ENCODE measurements at regions not wholly inside any gene's neighbourhood (a gene's known extent, or its start where the extent isn't known, plus 50 kb on each side); places are given as distances from the start of the nearest gene placed in this dataset.

GRCh38 chr6:135647521-135647920 lies 150.0 kb upstream of the AHI1 start:
- no peak for DNase-seq (ENCODE audit: low spot score in 2 of 2)
- H3K27ac ChIP-seq, result no peak overlapping the region
- peaks cover 0 to 9% of the 10 kb centered on the region in 2 donors for H3K9me3 ChIP-seq
- no peaks in the 10 kb centered on the region for H3K27me3 ChIP-seq
- intact Hi-C loops (cut with DNase I; ENCODE audit: low total_unique reads), result no loop called here
- H3K36me3 ChIP-seq, result no peaks in the 10 kb centered on the region
- TF ChIP-seq POLR2A (IDR thresholded peaks at IDR 0.05) (no peak), POLR2AphosphoS5 (IDR thresholded peaks at IDR 0.05) (no peak)
- TF ChIP-seq, protein P1, sequence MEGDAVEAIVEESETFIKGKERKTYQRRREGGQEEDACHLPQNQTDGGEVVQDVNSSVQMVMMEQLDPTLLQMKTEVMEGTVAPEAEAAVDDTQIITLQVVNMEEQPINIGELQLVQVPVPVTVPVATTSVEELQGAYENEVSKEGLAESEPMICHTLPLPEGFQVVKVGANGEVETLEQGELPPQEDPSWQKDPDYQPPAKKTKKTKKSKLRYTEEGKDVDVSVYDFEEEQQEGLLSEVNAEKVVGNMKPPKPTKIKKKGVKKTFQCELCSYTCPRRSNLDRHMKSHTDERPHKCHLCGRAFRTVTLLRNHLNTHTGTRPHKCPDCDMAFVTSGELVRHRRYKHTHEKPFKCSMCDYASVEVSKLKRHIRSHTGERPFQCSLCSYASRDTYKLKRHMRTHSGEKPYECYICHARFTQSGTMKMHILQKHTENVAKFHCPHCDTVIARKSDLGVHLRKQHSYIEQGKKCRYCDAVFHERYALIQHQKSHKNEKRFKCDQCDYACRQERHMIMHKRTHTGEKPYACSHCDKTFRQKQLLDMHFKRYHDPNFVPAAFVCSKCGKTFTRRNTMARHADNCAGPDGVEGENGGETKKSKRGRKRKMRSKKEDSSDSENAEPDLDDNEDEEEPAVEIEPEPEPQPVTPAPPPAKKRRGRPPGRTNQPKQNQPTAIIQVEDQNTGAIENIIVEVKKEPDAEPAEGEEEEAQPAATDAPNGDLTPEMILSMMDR (IDR thresholded peaks at IDR 0.05), result no peak
- H3K4me1 ChIP-seq, result no peaks in the 10 kb centered on the region
- H3K4me3 ChIP-seq, result no peak overlapping the region

DNA sequence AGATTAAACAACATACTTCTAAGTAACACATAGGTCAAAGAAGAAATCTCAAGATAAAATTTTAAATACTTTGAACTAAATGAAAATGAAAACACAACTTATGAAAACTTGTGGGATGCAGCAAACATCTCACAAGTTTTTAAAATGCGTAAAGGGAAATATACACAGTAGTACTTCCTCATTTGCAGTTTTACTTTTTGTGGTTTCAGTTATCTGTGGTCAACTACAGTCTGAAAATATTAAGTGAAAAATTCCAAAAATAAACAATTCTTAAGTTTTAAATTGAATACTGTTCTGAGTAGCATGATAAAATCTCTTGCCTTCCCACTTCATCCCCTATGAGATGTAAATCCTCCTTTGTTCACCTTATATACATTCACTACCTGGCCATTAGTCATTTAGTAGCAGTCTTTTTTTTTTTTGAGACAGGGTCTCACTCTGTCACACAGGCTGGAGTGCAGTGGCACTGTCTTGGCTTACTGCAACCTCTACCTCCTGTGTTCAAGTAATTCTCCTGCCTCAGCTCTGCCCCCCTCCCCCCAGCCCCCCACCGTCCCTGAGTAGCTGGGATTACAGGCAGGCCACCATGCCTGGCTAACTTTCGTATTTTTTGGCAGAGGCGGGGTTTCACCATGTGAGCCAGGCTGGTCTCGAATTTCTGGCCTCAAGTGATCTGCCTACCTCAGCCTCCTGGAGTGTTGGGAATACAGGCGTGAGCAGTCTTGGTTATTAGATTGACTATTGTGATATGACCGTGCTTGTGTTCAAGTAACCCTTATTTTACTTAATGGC lies 154.6 kb upstream of the AHI1 start:
- Histone ChIP-seq H3K9me3 (peaks cover 6 to 9% of the 10 kb centered on the region in 2 donors), H3K27ac (no peak overlapping the region), H3K27me3 (no peaks in the 10 kb centered on the region), H3K4me1 (no peaks in the 10 kb centered on the region), H3K4me3 (no peak overlapping the region), H3K36me3 (no peaks in the 10 kb centered on the region)
- DNase-seq (ENCODE audit: low spot score in 2 of 2), result no peak
- intact Hi-C loops (cut with DNase I; ENCODE audit: low total_unique reads), result no loop called here
- TF ChIP-seq, protein P1 (IDR thresholded peaks at IDR 0.05), result no peak
- no peak for TF ChIP-seq POLR2A (IDR thresholded peaks at IDR 0.05)
- no peak for TF ChIP-seq POLR2AphosphoS5 (IDR thresholded peaks at IDR 0.05)

DNA sequence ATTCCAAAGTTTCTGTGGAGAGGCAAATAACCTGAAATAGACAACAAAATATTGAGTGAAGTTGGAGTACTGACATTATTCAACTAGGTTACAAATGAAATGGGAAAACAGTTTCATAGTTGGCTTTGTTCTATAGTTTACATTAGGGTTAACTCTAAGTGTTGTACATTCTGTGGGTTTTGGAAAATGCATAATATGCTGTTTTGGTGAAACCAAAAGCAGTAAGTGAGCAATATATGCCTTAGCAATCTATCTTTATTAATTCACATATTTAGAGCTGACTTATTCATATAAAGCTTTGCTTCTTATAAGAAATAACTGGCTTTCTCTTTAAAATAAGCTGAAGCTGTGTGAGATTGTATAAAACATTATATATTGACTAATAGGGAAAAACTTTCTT lies 157.5 kb upstream of the AHI1 start:
- Histone ChIP-seq H3K4me3 (no peak overlapping the region), H3K36me3 (no peaks in the 10 kb centered on the region), H3K27ac (no peak overlapping the region), H3K4me1 (no peaks in the 10 kb centered on the region), H3K9me3 (peaks cover 0 to 6% of the 10 kb centered on the region in 2 donors), H3K27me3 (no peaks in the 10 kb centered on the region)
- no peak for TF ChIP-seq POLR2AphosphoS5 (IDR thresholded peaks at IDR 0.05)
- TF ChIP-seq, protein P1 (IDR thresholded peaks at IDR 0.05), result no peak
- no peak for TF ChIP-seq POLR2A (IDR thresholded peaks at IDR 0.05)
- intact Hi-C loops (cut with DNase I; ENCODE audit: low total_unique reads), result no loop called here
- DNase-seq (ENCODE audit: low spot score in 2 of 2), result no peak

DNA sequence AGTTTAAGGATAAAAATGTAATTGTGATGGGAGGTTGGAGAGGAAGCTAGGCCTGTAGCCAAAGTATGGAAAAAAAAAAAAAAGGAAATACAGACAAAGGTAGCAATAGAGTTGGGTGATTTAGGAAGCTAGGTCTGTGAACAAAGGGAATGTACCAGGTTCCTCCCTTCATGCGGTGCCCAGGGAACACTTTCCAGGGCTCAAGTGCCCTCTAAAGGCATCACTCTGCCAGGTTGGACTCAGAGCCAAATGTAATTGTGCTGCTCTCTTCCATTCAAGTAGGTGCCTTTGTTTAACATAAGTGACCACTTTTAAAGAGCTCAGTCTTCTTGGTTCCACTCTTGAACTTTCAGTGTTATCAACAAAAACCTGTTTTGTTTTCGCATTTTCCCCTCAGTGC lies 159.7 kb upstream of the AHI1 start:
- TF ChIP-seq POLR2A (IDR thresholded peaks at IDR 0.05), result no peak
- TF ChIP-seq, protein P1 (IDR thresholded peaks at IDR 0.05), result no peak
- no peak for TF ChIP-seq POLR2AphosphoS5 (IDR thresholded peaks at IDR 0.05)

DNA sequence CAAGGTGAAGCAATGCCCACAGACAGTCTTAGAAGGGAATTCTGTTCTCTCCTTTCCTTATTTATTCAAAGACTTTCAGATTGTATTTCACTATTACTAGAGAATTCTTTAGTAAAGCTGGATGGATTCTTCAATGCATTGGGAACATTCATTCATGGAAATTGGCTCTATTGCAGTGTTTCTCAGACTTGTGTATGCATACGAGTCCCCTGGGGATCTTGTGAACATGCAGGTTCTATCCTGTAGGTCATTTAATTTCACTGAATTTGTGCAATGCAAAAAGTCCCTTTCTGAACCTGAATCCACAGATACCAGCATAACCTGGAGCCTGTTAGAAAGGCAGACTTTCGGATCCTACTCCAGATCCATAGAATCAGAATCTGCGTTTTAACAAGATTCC lies 160.9 kb upstream of the AHI1 start:
- intact Hi-C loops (cut with DNase I; ENCODE audit: low total_unique reads), result no loop called here
- no peak for DNase-seq (ENCODE audit: low spot score in 2 of 2)
- H3K4me1 ChIP-seq, result no peaks in the 10 kb centered on the region
- H3K4me3 ChIP-seq, result no peak overlapping the region
- no peaks in the 10 kb centered on the region for H3K27me3 ChIP-seq
- no peaks in the 10 kb centered on the region for H3K9me3 ChIP-seq
- no peaks in the 10 kb centered on the region for H3K36me3 ChIP-seq
- no peak overlapping the region for H3K27ac ChIP-seq
- TF ChIP-seq POLR2A (IDR thresholded peaks at IDR 0.05) (no peak), POLR2AphosphoS5 (IDR thresholded peaks at IDR 0.05) (no peak)
- TF ChIP-seq, protein P1 (IDR thresholded peaks at IDR 0.05), result no peak

More for the DNA sequence above, 159.7 kb upstream of the AHI1 start:
- Histone ChIP-seq H3K9me3 (peaks cover 0 to 6% of the 10 kb centered on the region in 2 donors), H3K36me3 (no peaks in the 10 kb centered on the region), H3K27me3 (no peaks in the 10 kb centered on the region), H3K4me1 (no peaks in the 10 kb centered on the region), H3K4me3 (no peak overlapping the region), H3K27ac (no peak overlapping the region)
- DNase-seq (ENCODE audit: low spot score in 2 of 2), result no peak
- intact Hi-C loops (cut with DNase I; ENCODE audit: low total_unique reads), result no loop called here

Measured in breast epithelium (tissue), 4 donors.